AG04450 (cell line): ENCODE measurements at regions not wholly inside any gene's neighbourhood (a gene's known extent, or its start where the extent isn't known, plus 50 kb on each side); places are given as distances from the start of the nearest gene placed in this dataset.

ENCODE experiments used
- CTCF ChIA-PET: fragments of 300-600, 350-600 bp; formaldehyde crosslinking; extraction: SDS; loops from one replicate; lab custom pipeline; 2022; ENCODE audit warnings: antibody characterized with exemption, inconsistent platforms; lab: Charles Lee
- POLR2A ChIA-PET: fragments of 350-600 bp; formaldehyde crosslinking; extraction: SDS; loops from one replicate; lab custom pipeline; 2021; ENCODE audit warnings: antibody characterized with exemption, inconsistent platforms; lab: Yijun Ruan, JAX
- DNase-seq: peaks from one replicate; pipeline ENCODE4 v3.0.0-alpha.2; 2011; ENCODE audit warnings: low read depth, low spot score
- H3K27ac ChIP-seq: one replicate; pipeline ENCODE4 v1.5.1; 2012; ENCODE audit warnings: low read depth, low read length, control low read depth
- H3K27me3 ChIP-seq: one replicate; pipeline ENCODE4 v1.6.0; 2012; ENCODE audit warnings: low read length; ENCODE audit not compliant: control insufficient read depth, insufficient read depth
- H3K4me3 ChIP-seq: 2 replicates; pipeline ENCODE4 v1.5.1; 2011; ENCODE audit warnings: mild to moderate bottlenecking, low read depth, low read length, control low read depth
- H3K9me3 ChIP-seq: 2 replicates; pipeline ENCODE4 v1.5.1; 2012; ENCODE audit warnings: low read length; ENCODE audit not compliant: control insufficient read depth, insufficient read depth
- TF ChIP-seq, protein P1 (sequence below): IDR thresholded peaks from 2 replicates; pipeline ENCODE4 v1.5.1; 2011; ENCODE audit warnings: low read depth, low read length, control low read depth, inconsistent platforms

DNA sequence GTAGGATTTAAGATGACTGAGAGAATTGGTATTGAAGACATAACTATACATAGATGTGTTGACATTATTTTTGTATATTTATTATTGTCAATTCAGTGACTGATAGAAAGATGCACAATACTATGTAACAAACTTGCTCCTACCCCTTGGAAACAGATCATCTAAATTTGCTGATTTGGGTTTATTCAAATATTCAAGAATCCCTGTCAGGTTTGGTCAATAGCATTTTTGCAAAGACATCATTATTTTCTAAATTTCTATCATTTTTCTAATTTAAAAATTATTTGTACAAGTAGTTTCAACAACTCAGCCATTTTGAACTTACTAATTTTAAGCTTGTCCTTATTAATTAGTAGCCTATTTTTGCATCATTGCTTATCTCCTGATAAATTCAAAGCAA lies 1463.4 kb downstream of the SI start:
- TF ChIP-seq, protein P1, sequence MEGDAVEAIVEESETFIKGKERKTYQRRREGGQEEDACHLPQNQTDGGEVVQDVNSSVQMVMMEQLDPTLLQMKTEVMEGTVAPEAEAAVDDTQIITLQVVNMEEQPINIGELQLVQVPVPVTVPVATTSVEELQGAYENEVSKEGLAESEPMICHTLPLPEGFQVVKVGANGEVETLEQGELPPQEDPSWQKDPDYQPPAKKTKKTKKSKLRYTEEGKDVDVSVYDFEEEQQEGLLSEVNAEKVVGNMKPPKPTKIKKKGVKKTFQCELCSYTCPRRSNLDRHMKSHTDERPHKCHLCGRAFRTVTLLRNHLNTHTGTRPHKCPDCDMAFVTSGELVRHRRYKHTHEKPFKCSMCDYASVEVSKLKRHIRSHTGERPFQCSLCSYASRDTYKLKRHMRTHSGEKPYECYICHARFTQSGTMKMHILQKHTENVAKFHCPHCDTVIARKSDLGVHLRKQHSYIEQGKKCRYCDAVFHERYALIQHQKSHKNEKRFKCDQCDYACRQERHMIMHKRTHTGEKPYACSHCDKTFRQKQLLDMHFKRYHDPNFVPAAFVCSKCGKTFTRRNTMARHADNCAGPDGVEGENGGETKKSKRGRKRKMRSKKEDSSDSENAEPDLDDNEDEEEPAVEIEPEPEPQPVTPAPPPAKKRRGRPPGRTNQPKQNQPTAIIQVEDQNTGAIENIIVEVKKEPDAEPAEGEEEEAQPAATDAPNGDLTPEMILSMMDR: no peak
- ChIA-PET CTCF (no interaction called here), POLR2A (no interaction called here)
- H3K27ac ChIP-seq: no peak overlapping the region
- no peak overlapping the region for H3K4me3 ChIP-seq
- no peak for DNase-seq
- peaks cover 4% of the 10 kb centered on the region; the same call in 1 of the 2 replicates for H3K9me3 ChIP-seq
- H3K27me3 ChIP-seq: no peaks in the 10 kb centered on the region

DNA sequence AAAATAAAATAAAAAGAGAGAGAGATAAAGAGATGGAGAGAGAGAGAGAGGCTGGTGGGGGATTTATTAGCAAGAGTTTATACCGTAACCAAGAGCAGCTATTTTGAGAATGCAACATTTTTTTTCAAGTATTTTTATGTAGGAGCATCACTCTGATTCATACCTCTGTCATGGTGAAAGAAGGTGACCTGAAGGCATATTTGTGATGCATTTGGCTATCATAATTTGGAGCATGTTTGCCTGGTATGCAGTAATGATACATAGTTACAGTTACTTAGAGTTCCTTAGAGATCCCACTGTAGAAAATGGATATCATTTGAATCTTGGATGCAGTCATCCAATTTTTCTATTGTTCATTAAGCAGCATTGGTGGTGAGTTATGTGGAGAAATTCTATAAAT lies 1472.4 kb downstream of the SI start:
- TF ChIP-seq, protein P1: no peak
- POLR2A ChIA-PET: no interaction called here
- Histone ChIP-seq H3K27ac (no peak overlapping the region), H3K9me3 (no peaks in the 10 kb centered on the region), H3K4me3 (no peak overlapping the region), H3K27me3 (no peaks in the 10 kb centered on the region)
- CTCF ChIA-PET: no interaction called here
- DNase-seq: no peak

DNA sequence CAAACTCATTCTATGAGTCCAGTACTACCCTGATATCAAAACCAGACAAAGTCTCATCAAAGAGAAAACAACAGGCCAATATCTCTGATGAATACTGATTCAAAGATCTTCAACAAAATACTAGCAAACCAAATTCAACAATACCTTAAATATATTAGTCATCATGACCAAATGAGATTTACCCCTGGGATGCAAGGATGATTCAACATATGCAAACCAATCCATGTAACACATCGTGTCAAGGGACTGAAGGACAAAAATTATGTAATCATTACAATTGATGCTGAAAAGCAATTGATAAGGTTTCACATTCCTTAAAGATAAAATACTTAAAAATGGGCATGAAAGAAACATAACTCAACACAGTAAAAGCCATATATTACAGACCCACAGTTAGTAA lies 1476.9 kb downstream of the SI start:
- no peak overlapping the region for H3K4me3 ChIP-seq
- no peak overlapping the region for H3K27ac ChIP-seq
- ChIA-PET POLR2A (no interaction called here), CTCF (no interaction called here)
- no peaks in the 10 kb centered on the region for H3K27me3 ChIP-seq
- no peak for DNase-seq
- H3K9me3 ChIP-seq: peaks cover 15% of the 10 kb centered on the region
- TF ChIP-seq, protein P1: no peak

DNA sequence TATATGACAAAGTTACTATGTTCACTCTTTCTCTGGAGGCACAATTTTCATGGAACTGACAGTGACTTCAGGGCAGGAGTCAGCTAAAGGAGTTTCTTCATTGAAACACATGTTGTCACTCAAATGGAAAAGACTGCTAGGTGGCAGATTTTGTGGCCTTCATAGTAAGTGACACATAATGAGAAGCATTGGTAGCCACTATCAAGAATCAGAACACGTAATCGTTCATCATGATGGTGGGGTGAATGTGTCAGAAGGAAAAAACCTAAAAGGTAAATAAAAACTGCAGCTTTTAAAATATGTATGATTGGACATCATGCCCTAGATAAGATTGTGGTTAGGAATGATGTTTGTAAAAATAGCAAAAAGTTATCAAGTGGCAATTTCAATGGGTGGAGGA lies 1491.0 kb downstream of the SI start:
- ChIA-PET CTCF (no interaction called here), POLR2A (no interaction called here)
- no peak for DNase-seq
- no peaks in the 10 kb centered on the region for H3K27me3 ChIP-seq
- no peak overlapping the region for H3K4me3 ChIP-seq
- no peak overlapping the region for H3K27ac ChIP-seq
- TF ChIP-seq, protein P1: no peak
- H3K9me3 ChIP-seq: peaks cover 9% of the 10 kb centered on the region

DNA sequence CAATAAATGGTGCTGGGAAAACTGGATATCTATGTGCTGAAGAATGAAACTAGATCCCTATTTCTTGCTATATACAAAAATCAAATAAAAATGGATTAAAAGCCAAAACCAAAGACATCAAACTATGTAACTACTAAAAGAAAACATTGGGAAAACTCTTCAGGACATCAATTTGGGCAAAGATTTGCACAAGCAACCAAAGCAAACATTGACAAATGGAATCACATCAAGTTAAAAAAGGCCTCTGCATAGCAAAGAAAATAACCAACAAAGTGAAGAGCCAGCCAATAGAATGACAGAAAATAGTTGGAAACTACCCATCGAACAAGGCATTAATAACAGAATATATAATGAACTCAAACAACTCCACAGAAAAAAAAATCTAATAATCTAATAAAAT lies 1495.3 kb downstream of the SI start:
- Histone ChIP-seq H3K27ac (no peak overlapping the region), H3K27me3 (no peaks in the 10 kb centered on the region), H3K9me3 (peaks cover 9% of the 10 kb centered on the region), H3K4me3 (no peak overlapping the region)
- no peak for DNase-seq
- TF ChIP-seq, protein P1: no peak
- ChIA-PET POLR2A (no interaction called here), CTCF (no interaction called here)
